Fibroblast of lung (primary cell): ENCODE measurements at regions not wholly inside any gene's neighbourhood (a gene's known extent, or its start where the extent isn't known, plus 50 kb on each side); places are given as distances from the start of the nearest gene placed in this dataset.

Experiments
- DNase-seq, 2 donors: peaks; one replicate each; pipeline versions ENCODE4 v3.0.0 to v3.0.0-alpha.2; 2010; ENCODE audit warnings: low read depth in 2 of 2
- H2AFZ ChIP-seq: 2 replicates; pipeline ENCODE4 v1.5.1; 2012; ENCODE audit warnings: low read length, control low read depth, inconsistent platforms
- H3K27ac ChIP-seq: 2 replicates; pipeline ENCODE4 v1.5.1; 2011; ENCODE audit warnings: low read length, control low read depth; ENCODE audit not compliant: insufficient read depth
- H3K27me3 ChIP-seq: 2 replicates; pipeline ENCODE4 v1.5.1; 2011; ENCODE audit warnings: mild to moderate bottlenecking, low read length; ENCODE audit not compliant: control insufficient read depth, insufficient read depth
- H3K36me3 ChIP-seq: 2 replicates; pipeline ENCODE4 v1.5.1; 2011; ENCODE audit warnings: low read length; ENCODE audit not compliant: control insufficient read depth, insufficient read depth
- H3K4me1 ChIP-seq: 2 replicates; pipeline ENCODE4 v1.5.1; 2011; ENCODE audit warnings: low read length; ENCODE audit not compliant: control insufficient read depth, insufficient read depth; ENCODE audit errors: extremely low read depth
- H3K4me2 ChIP-seq: 2 replicates; pipeline ENCODE4 v1.5.1; 2011; ENCODE audit warnings: low read length, control low read depth; ENCODE audit not compliant: insufficient read depth; ENCODE audit errors: extremely low read depth
- H3K4me3 ChIP-seq, 4 experiments: fragments of 200-600 bp in 1 of 4; sonication (generic) in 1 of 4; replicated peaks in 1 of 4; 2 replicates each; pipeline ENCODE4 v1.5.1; 2011 to 2016; ENCODE audit warnings: low read length in 4 of 4, low read depth in 3 of 4, mild to moderate bottlenecking in 3 of 4, control low read depth in 2 of 4, inconsistent platforms in 1 of 4, mixed read lengths in 1 of 4; ENCODE audit not compliant: insufficient read depth in 1 of 4; ENCODE audit errors: control extremely low read depth in 1 of 4
- H3K79me2 ChIP-seq: 2 replicates; pipeline ENCODE4 v1.5.1; 2012; ENCODE audit warnings: mild to moderate bottlenecking, low read length, inconsistent platforms; ENCODE audit not compliant: control insufficient read depth, insufficient read depth
- H3K9ac ChIP-seq: 2 replicates; pipeline ENCODE4 v1.5.1; 2011; ENCODE audit warnings: mild to moderate bottlenecking, low read length, control low read depth; ENCODE audit not compliant: insufficient read depth
- H3K9me3 ChIP-seq: 2 replicates; pipeline ENCODE4 v1.5.1; 2012; ENCODE audit warnings: low read depth, low read length; ENCODE audit not compliant: control insufficient read depth, insufficient read depth
- H4K20me1 ChIP-seq: 2 replicates; pipeline ENCODE4 v1.5.1; 2011; ENCODE audit warnings: low read length; ENCODE audit not compliant: control insufficient read depth, insufficient read depth; ENCODE audit errors: extremely low read depth
- CTCF ChIP-seq, 2 donors: IDR thresholded peaks in 1 of 2; conservative IDR thresholded peaks in 1 of 2; 1 replicate in 1 of 2; 2 replicates in 1 of 2; pipeline ENCODE4 v1.5.1; 2011 to 2012; ENCODE audit warnings: low read length in 2 of 2, control low read depth in 1 of 2, inconsistent platforms in 1 of 2, low read depth in 1 of 2, mild to moderate bottlenecking in 1 of 2
- EZH2 ChIP-seq: IDR thresholded peaks from 2 replicates; pipeline ENCODE4 v1.5.1; 2012; ENCODE audit warnings: low read length, control low read depth, mild to moderate bottlenecking; ENCODE audit errors: missing control alignments

GRCh38 chr2:221254299-221254698 is 317.8 kb downstream of the EPHA4 start:
- no peak for TF ChIP-seq EZH2
- no peak for TF ChIP-seq CTCF (conservative IDR thresholded peaks at IDR 0.05 in 1 of 2, IDR thresholded peaks at IDR 0.05 in 1 of 2; ENCODE audit: low read depth in 1 of 2, low read length in 2 of 2)
- H4K20me1 ChIP-seq, result no peaks in the 10 kb centered on the region
- no peak overlapping the region for H3K9ac ChIP-seq
- H3K4me2 ChIP-seq, result no peak overlapping the region
- H3K27ac ChIP-seq, result no peak overlapping the region
- peak in 1 of 2 donors; percentile 11 for DNase-seq
- H3K79me2 ChIP-seq, result no peaks in the 10 kb centered on the region
- no peaks in the 10 kb centered on the region for H3K9me3 ChIP-seq
- no peaks in the 10 kb centered on the region for H3K36me3 ChIP-seq
- no peaks in the 10 kb centered on the region for H3K4me1 ChIP-seq
- no peak overlapping the region for H2AFZ ChIP-seq
- no peak overlapping the region for H3K4me3 ChIP-seq
- H3K27me3 ChIP-seq, result no peaks in the 10 kb centered on the region

- Histone ChIP-seq H2AFZ (no peak overlapping the region), H3K9me3 (no peaks in the 10 kb centered on the region), H4K20me1 (no peaks in the 10 kb centered on the region), H3K27ac (no peak overlapping the region), H3K9ac (no peak overlapping the region), H3K36me3 (no peaks in the 10 kb centered on the region), H3K4me1 (no peaks in the 10 kb centered on the region), H3K27me3 (no peaks in the 10 kb centered on the region), H3K4me2 (no peak overlapping the region), H3K4me3 (no peak overlapping the region), H3K79me2 (no peaks in the 10 kb centered on the region)
- no peak for DNase-seq
- no peak for TF ChIP-seq CTCF (conservative IDR thresholded peaks at IDR 0.05 in 1 of 2, IDR thresholded peaks at IDR 0.05 in 1 of 2; ENCODE audit: low read depth in 1 of 2, low read length in 2 of 2)
- TF ChIP-seq EZH2, result no peak
Measured at GRCh38 chr2:221255862-221256261, 316.2 kb downstream of the EPHA4 start.

- H3K36me3 ChIP-seq, result no peaks in the 10 kb centered on the region
Measured at GRCh38 chr2:221258464-221258863, 313.6 kb downstream of the EPHA4 start.

More at GRCh38 chr2:221258464-221258863, 313.6 kb downstream of the EPHA4 start:
- no peak overlapping the region for H3K27ac ChIP-seq
- DNase-seq, result no peak
- no peak for TF ChIP-seq CTCF (conservative IDR thresholded peaks at IDR 0.05 in 1 of 2, IDR thresholded peaks at IDR 0.05 in 1 of 2; ENCODE audit: low read depth in 1 of 2, low read length in 2 of 2)
- no peak for TF ChIP-seq EZH2
- no peaks in the 10 kb centered on the region for H3K9me3 ChIP-seq
- H3K27me3 ChIP-seq, result no peaks in the 10 kb centered on the region
- H3K4me1 ChIP-seq, result no peaks in the 10 kb centered on the region
- no peaks in the 10 kb centered on the region for H3K79me2 ChIP-seq
- H3K4me3 ChIP-seq, result no peak overlapping the region
- H2AFZ ChIP-seq, result no peak overlapping the region
- no peak overlapping the region for H3K9ac ChIP-seq
- H3K4me2 ChIP-seq, result no peak overlapping the region
- no peaks in the 10 kb centered on the region for H4K20me1 ChIP-seq
